Bronchial epithelial cell (primary cell): ENCODE measurements at regions not wholly inside any gene's neighbourhood (a gene's known extent, or its start where the extent isn't known, plus 50 kb on each side); places are given as distances from the start of the nearest gene placed in this dataset.

ENCODE experiments used
- DNase-seq: peaks from one replicate; pipeline ENCODE4 v3.0.0-alpha.2; 2010; ENCODE audit warnings: low read depth
- FAIRE-seq: peaks from 2 replicates; lab custom pipeline; 2011; peaks lifted over from hg19 to GRCh38; lab: Jason Lieb, UNC
- H3K27me3 ChIP-seq: 2 replicates; pipeline ENCODE4 v1.5.1; 2011; ENCODE audit warnings: low read length; ENCODE audit not compliant: control insufficient read depth, insufficient read depth
- H3K36me3 ChIP-seq: 2 replicates; pipeline ENCODE4 v1.5.1; 2011; ENCODE audit warnings: low read length; ENCODE audit not compliant: control insufficient read depth, insufficient read depth
- H3K4me3 ChIP-seq: 2 replicates; pipeline ENCODE4 v1.5.1; 2011; ENCODE audit warnings: mild to moderate bottlenecking, low read depth, low read length, control low read depth
- TF ChIP-seq, protein P1 (sequence below): IDR thresholded peaks from 2 replicates; pipeline ENCODE4 v1.5.1; 2011; ENCODE audit warnings: mild to moderate bottlenecking, moderate library complexity, low read length, control low read depth, inconsistent platforms; ENCODE audit not compliant: insufficient read depth, severe bottlenecking

DNA sequence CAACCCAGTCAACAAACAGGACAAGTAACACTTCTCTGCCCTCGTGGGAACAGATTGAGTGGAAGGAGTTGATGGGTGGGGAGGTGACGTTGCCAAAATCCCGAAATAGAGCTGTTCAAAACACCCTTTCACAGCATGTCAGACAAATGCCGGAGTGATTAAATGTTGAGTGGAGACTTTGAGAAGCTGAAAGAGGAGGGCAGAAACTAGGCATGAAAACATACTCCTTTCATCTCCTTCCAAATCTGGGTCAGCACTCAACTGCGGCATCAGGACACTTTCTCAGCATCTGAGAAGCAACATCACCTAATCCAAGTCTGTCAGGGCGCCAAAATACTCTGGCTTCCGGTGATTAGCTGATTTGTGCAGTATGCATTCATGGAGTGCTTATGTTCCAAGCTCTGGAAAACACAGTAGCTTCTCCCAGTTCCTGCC lies 51.5 kb upstream of the MRI1 start:
- DNase-seq (no peak), FAIRE-seq (no peak)
- H3K4me3 ChIP-seq = no peak overlapping the region
- H3K36me3 ChIP-seq = no peaks in the 10 kb centered on the region
- TF ChIP-seq, protein P1, sequence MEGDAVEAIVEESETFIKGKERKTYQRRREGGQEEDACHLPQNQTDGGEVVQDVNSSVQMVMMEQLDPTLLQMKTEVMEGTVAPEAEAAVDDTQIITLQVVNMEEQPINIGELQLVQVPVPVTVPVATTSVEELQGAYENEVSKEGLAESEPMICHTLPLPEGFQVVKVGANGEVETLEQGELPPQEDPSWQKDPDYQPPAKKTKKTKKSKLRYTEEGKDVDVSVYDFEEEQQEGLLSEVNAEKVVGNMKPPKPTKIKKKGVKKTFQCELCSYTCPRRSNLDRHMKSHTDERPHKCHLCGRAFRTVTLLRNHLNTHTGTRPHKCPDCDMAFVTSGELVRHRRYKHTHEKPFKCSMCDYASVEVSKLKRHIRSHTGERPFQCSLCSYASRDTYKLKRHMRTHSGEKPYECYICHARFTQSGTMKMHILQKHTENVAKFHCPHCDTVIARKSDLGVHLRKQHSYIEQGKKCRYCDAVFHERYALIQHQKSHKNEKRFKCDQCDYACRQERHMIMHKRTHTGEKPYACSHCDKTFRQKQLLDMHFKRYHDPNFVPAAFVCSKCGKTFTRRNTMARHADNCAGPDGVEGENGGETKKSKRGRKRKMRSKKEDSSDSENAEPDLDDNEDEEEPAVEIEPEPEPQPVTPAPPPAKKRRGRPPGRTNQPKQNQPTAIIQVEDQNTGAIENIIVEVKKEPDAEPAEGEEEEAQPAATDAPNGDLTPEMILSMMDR = no peak
- no peaks in the 10 kb centered on the region for H3K27me3 ChIP-seq

DNA sequence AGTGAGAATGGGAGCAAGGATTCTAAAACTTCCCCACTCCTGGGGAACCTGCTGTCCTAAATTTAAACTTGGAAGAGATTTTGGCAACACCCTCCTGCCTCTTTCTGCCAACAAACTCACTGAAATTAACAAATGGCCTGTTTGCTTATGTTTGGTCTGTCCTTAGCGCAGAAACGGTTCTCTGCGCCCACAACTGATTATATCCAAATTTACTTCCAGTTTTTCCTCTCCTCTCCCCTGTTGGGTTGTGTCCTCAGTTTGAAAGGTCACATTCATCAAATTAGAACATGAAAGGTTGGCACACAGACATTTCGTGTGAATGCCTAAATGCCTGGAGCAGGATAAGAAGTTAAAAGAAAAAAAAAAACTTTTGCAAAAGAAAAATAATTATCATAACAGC lies 56.4 kb upstream of the MRI1 start:
- Histone ChIP-seq H3K4me3 (no peak overlapping the region), H3K27me3 (no peaks in the 10 kb centered on the region), H3K36me3 (no peaks in the 10 kb centered on the region)
- FAIRE-seq = no peak
- TF ChIP-seq, protein P1 = no peak
- DNase-seq = no peak

DNA sequence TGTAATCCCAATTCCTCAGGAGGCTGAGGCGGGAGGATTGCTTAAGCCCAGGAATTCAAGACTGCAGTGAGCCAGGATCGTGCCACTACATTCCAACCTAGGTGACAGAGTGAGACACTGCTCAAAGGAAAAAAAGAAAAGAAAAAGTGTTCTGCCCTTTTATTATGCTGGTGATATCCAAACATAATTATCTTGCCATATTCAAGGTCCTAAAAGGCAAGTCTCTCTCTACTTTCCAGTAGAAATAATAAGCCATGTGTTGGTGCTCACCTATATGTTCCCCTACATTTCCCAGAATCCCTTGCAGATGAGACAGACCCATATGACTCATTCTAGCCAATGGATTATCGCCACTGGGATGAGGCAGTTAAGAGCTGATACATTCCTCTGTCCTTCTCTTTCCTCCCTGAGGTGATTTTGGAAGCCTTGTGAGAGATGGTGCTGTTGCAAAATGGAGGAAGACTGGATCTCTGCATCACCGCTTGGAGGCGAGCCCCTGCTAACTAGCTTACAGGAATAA lies 58.3 kb upstream of the MRI1 start:
- DNase-seq (no peak), FAIRE-seq (no peak)
- Histone ChIP-seq H3K27me3 (no peaks in the 10 kb centered on the region), H3K36me3 (no peaks in the 10 kb centered on the region), H3K4me3 (no peak overlapping the region)
- TF ChIP-seq, protein P1 = no peak

DNA sequence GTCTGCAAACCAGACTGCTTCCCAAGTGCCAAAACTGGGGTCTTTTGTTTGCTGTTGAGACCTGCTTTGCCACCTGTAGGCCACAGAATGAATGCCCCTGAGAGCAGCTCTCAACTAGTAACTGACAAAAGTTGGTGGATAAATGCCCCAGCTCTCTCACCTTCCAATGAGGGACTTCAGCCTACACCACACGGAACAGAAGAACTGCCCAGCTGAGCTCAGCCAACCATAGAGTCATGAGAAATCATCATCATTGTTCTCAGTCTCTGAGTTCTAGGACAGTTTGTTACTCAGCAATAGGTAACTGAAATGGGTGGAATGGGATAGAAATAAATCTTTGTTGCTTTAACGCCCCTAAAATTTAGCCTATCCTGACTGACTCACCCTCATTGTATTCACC lies 59.1 kb upstream of the MRI1 start:
- H3K36me3 ChIP-seq = no peaks in the 10 kb centered on the region
- TF ChIP-seq, protein P1 = no peak
- no peak for DNase-seq
- H3K4me3 ChIP-seq = no peak overlapping the region
- FAIRE-seq = no peak
- no peaks in the 10 kb centered on the region for H3K27me3 ChIP-seq

DNA sequence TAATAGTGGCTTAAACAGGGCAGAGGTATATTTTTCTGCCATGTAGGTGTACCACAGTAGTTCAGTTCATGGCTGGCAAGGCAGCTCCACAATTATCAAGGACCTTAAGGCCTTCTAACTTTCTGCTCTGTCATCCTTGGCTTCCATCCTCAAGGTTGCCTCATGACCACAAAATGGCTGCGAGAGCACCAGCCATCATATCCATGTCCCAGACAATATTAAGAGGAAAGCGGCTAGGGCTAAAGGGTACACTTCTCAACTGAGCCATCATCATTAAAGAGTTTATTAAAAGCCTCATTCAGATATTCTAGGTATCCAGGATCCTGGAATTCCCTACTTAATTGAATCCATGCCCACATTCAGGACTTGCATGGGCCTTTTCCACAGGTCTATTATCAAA lies 62.7 kb upstream of the MRI1 start:
- TF ChIP-seq, protein P1 = no peak
- H3K4me3 ChIP-seq = no peak overlapping the region
- FAIRE-seq = no peak
- no peaks in the 10 kb centered on the region for H3K27me3 ChIP-seq
- no peak for DNase-seq
- no peaks in the 10 kb centered on the region for H3K36me3 ChIP-seq

DNA sequence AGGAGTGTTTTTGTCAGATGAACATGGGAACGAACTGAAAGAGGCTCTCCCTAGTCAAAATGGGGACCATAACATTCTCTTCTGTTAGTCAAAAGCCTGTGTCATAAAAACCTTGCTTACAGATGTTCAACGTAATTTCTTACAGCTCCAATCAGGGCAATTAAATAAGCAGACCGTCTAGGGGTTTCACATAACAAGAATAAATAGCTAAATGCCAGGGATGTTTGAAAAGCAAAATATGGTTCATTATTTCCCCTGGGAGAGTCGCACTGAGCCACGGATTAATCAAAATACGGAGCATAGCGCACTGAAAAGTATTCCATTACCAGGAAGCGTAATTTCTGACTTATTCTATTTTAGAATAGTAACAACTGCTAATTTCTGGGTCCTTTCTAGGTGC lies 63.7 kb upstream of the MRI1 start:
- DNase-seq (no peak), FAIRE-seq (no peak)
- Histone ChIP-seq H3K27me3 (no peaks in the 10 kb centered on the region), H3K36me3 (no peaks in the 10 kb centered on the region), H3K4me3 (no peak overlapping the region)
- TF ChIP-seq, protein P1 = no peak
